IMR-90 (cell line): ENCODE measurements at regions not wholly inside any gene's neighbourhood (a gene's known extent, or its start where the extent isn't known, plus 50 kb on each side); places are given as distances from the start of the nearest gene placed in this dataset.

Source experiments
- ATAC-seq: fragments of 200-7000 bp; cut with Tn5 transposase; 2 replicates; pipeline ENCODE4 v1.9.1; 2020; ENCODE audit warnings: low read depth, mild to moderate bottlenecking, moderate library complexity
- BruUV-seq: library from RNA; stranded (reverse); fragments of 400-500 nt; replicated peaks from 2 replicates; lab custom pipeline; 2021; lab: Mats Ljungman, UMichigan
- CTCF ChIA-PET: fragments of 300-600 bp; formaldehyde crosslinking; extraction: SDS; loops from one replicate; lab custom pipeline; 2021; ENCODE audit warnings: antibody characterized with exemption; lab: Yijun Ruan, JAX
- POLR2A ChIA-PET: fragments of 300-600 bp; sonication (Branson Sonifier 250); formaldehyde crosslinking; loops from one replicate; lab custom pipeline; 2022; ENCODE audit warnings: antibody characterized with exemption; ENCODE audit not compliant: unreplicated experiment; lab: Charles Lee
- DNase-seq: peaks from one replicate; pipeline ENCODE4 v3.0.0; 2013
- H2AFZ ChIP-seq: replicated peaks from 2 replicates; pipeline ENCODE3; 2013; ENCODE audit warnings: low read length, mild to moderate bottlenecking; ENCODE audit not compliant: poor library complexity
- H2AK5ac ChIP-seq: 2 replicates; pipeline ENCODE4 v1.6.1; 2013; ENCODE audit warnings: low read depth, low read length, inconsistent platforms
- H2AK9ac ChIP-seq: replicated peaks from 2 replicates; pipeline ENCODE3; 2013; ENCODE audit warnings: mild to moderate bottlenecking, low read depth, low read length, moderate library complexity; ENCODE audit not compliant: poor library complexity
- H2BK120ac ChIP-seq: 2 replicates; pipeline ENCODE4 v1.6.1; 2013; ENCODE audit warnings: low read depth, low read length, inconsistent platforms
- H2BK15ac ChIP-seq: 3 replicates; pipeline ENCODE4 v1.6.1; 2013; ENCODE audit warnings: low read depth, low read length, inconsistent platforms
- H2BK20ac ChIP-seq: 2 replicates; pipeline ENCODE4 v1.6.1; 2013; ENCODE audit warnings: low read depth, mild to moderate bottlenecking, inconsistent platforms, low read length, moderate library complexity
- H2BK5ac ChIP-seq: 2 replicates; pipeline ENCODE4 v1.6.1; 2013; ENCODE audit warnings: mild to moderate bottlenecking, low read depth, low read length, inconsistent platforms; ENCODE audit not compliant: poor library complexity, severe bottlenecking
- H3K14ac ChIP-seq: replicated peaks from 2 replicates; pipeline ENCODE4 v1.6.1; 2013; ENCODE audit warnings: low read depth, low read length, inconsistent platforms
- H3K18ac ChIP-seq: 2 replicates; pipeline ENCODE4 v1.6.1; 2013; ENCODE audit warnings: low read depth, low read length, control low read depth
- H3K23ac ChIP-seq: 2 replicates; pipeline ENCODE4 v1.6.1; 2013; ENCODE audit warnings: low read depth, low read length, inconsistent platforms
- H3K27ac ChIP-seq: 2 replicates; pipeline ENCODE4 v1.5.1; 2013; ENCODE audit warnings: mild to moderate bottlenecking, control low read depth, low read length; ENCODE audit not compliant: insufficient read depth
- H3K27me3 ChIP-seq: 2 replicates; pipeline ENCODE4 v1.6.1; 2013; ENCODE audit warnings: low read length; ENCODE audit not compliant: control insufficient read depth, insufficient read depth
- H3K36me3 ChIP-seq: 2 replicates; pipeline ENCODE4 v1.6.1; 2013; ENCODE audit warnings: low read length, mixed read lengths; ENCODE audit not compliant: control insufficient read depth, insufficient read depth
- H3K4ac ChIP-seq: 2 replicates; pipeline ENCODE4 v1.6.1; 2013; ENCODE audit warnings: low read depth, low read length, inconsistent platforms
- H3K4me1 ChIP-seq: 2 replicates; pipeline ENCODE4 v1.6.1; 2013; ENCODE audit warnings: low read length, mixed read lengths; ENCODE audit not compliant: control insufficient read depth, insufficient read depth
- H3K4me2 ChIP-seq: 2 replicates; pipeline ENCODE4 v1.6.1; 2013; ENCODE audit warnings: low read depth, mild to moderate bottlenecking, control low read depth, low read length, moderate library complexity
- H3K4me3 ChIP-seq: 2 replicates; pipeline ENCODE4 v1.5.1; 2013; ENCODE audit warnings: low read depth, mild to moderate bottlenecking, control low read depth, low read length, moderate library complexity; ENCODE audit not compliant: insufficient read depth
- H3K56ac ChIP-seq: 2 replicates; pipeline ENCODE4 v1.6.1; 2013; ENCODE audit warnings: low read length, inconsistent platforms; ENCODE audit not compliant: insufficient read depth; ENCODE audit errors: extremely low read depth
- H3K79me1 ChIP-seq, 2 experiments: 2 replicates each; pipeline ENCODE4 v1.6.1; 2013; ENCODE audit warnings: low read length in 2 of 2, inconsistent platforms in 1 of 2, low read depth in 1 of 2
- H3K9ac ChIP-seq: 2 replicates; pipeline ENCODE4 v1.6.1; 2013; ENCODE audit warnings: low read depth, low read length, control low read depth
- H3K9me1 ChIP-seq: 2 replicates; pipeline ENCODE4 v1.6.1; 2013; ENCODE audit warnings: low read length, inconsistent platforms; ENCODE audit not compliant: insufficient read depth
- H3K9me3 ChIP-seq: 2 replicates; pipeline ENCODE4 v1.6.1; 2013; ENCODE audit warnings: low read length; ENCODE audit not compliant: control insufficient read depth, insufficient read depth
- H4K20me1 ChIP-seq: 2 replicates; pipeline ENCODE4 v1.6.1; 2013; ENCODE audit warnings: low read length, inconsistent platforms; ENCODE audit not compliant: insufficient read depth
- H4K5ac ChIP-seq: 2 replicates; pipeline ENCODE4 v1.6.1; 2013; ENCODE audit warnings: mild to moderate bottlenecking, low read depth, low read length, control low read depth
- H4K8ac ChIP-seq, 2 experiments: 2 replicates each; pipeline ENCODE4 v1.6.1; 2013; ENCODE audit warnings: low read depth in 2 of 2, low read length in 2 of 2, control low read depth in 1 of 2, inconsistent platforms in 1 of 2
- H4K91ac ChIP-seq: 2 replicates; pipeline ENCODE4 v1.6.1; 2013; ENCODE audit warnings: low read depth, low read length, inconsistent platforms; ENCODE audit not compliant: insufficient read depth
- BHLHE40 ChIP-seq: fragments of 150-350 bp; IDR thresholded peaks from 2 replicates; pipeline ENCODE4 v1.6.1; 2016; ENCODE audit warnings: mild to moderate bottlenecking, low read depth, low read length
- CEBPB ChIP-seq: IDR thresholded peaks from 2 replicates; pipeline ENCODE4 v1.6.1; 2012; ENCODE audit warnings: low read depth, low read length, improper control_type of control experiment
- FOS ChIP-seq: fragments of 150-350 bp; IDR thresholded peaks from 2 replicates; pipeline ENCODE4 v1.6.1; 2016; ENCODE audit warnings: low read depth, low read length
- NFE2L2 ChIP-seq: fragments of 150-350 bp; IDR thresholded peaks from 2 replicates; pipeline ENCODE4 v1.6.1; 2016; ENCODE audit warnings: low read depth, mild to moderate bottlenecking, low read length
- POLR2A ChIP-seq: IDR thresholded peaks from 2 replicates; pipeline ENCODE4 v1.6.1; 2012; ENCODE audit warnings: mild to moderate bottlenecking, low read depth, low read length
- RAD21 ChIP-seq: IDR thresholded peaks from 2 replicates; pipeline ENCODE4 v1.6.1; 2012; ENCODE audit warnings: low read length, improper control_type of control experiment
- RFX5 ChIP-seq: IDR thresholded peaks from 2 replicates; pipeline ENCODE4 v1.8.0; 2012; ENCODE audit warnings: low read depth, mild to moderate bottlenecking, low read length, moderate library complexity
- SMC3 ChIP-seq: fragments of 150-350 bp; IDR thresholded peaks from 2 replicates; pipeline ENCODE4 v1.6.1; 2016; ENCODE audit warnings: low read depth, mild to moderate bottlenecking, antibody characterized with exemption, low read length, moderate library complexity
- WGBS, 2 experiments: methylation state at CpG; one replicate each; pipeline versions ENCODE4 v1.1.5 to v1.1.7; 2013; ENCODE audit warnings: missing lambda C conversion rate in 2 of 2; ENCODE audit not compliant: insufficient read length in 1 of 2; ENCODE audit errors: extremely low coverage in 2 of 2; 5-methylcytosine and 5-hydroxymethylcytosine counted together
- dilution Hi-C: fragments of 300-500 bp; cut with HindIII; formaldehyde crosslinking; loops from one replicate; pipeline ENCODE4 v1.14.3; 2018; ENCODE audit warnings: low sequenced_read_pairs; ENCODE audit not compliant: unreplicated experiment
- in situ Hi-C: fragments of 300-500 bp; cut with MboI; formaldehyde crosslinking; loops from 3 replicates; pipeline ENCODE4 v1.14.3; 2019; ENCODE audit warnings: low sequenced_read_pairs, inconsistent platforms, mixed read lengths
- intact Hi-C: fragments of 100-400 bp; cut with micrococcal nuclease; formaldehyde crosslinking; loops from 2 replicates; pipeline ENCODE4 v1.10.0; 2022
- TF ChIP-seq, protein P1 (sequence below): fragments of 150-350 bp; IDR thresholded peaks from 2 replicates; pipeline ENCODE4 v1.6.1; 2017; ENCODE audit warnings: mild to moderate bottlenecking, antibody characterized with exemption, low read length, low read depth
- TF ChIP-seq, protein P2 (sequence below): conservative IDR thresholded peaks from 2 replicates; pipeline ENCODE4 v1.5.1; 2012; ENCODE audit warnings: mild to moderate bottlenecking, low read depth, low read length, improper control_type of control experiment

DNA sequence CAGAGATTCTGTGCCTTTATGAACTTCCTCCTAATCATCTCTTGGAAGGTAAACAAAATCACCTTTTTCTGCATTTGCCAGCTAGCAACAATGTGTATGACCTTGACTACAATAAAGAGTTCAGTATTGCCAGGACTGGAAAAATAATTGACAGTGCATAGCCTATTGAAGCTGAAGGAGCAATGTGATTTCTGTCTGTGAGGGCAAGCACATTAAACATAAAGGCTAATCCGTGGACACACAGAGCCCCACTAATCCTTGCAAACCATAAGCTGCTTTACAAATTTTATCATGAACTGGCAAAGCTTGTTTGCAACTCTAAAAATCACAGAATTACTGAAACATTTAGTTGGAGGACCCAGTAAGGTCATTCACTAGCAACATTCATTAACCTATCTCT, 563.8 kb downstream of the PYDC2 start:
- DNase-seq (no peak), ATAC-seq (no peak)
- no TSS peak for BruUV-seq
- H4K91ac ChIP-seq: no peak overlapping the region
- H3K79me1 ChIP-seq: no peaks in the 10 kb centered on the region
- no peaks in the 10 kb centered on the region for H3K36me3 ChIP-seq
- H2BK120ac ChIP-seq: no peak overlapping the region
- H3K23ac ChIP-seq: no peak overlapping the region
- no peak overlapping the region for H3K18ac ChIP-seq
- H2BK5ac ChIP-seq: no peak overlapping the region
- intact Hi-C loops: no loop called here
- no peak overlapping the region for H3K4me2 ChIP-seq
- H3K27me3 ChIP-seq: no peaks in the 10 kb centered on the region
- H2BK15ac ChIP-seq: no peak overlapping the region
- no peak overlapping the region for H4K5ac ChIP-seq
- ChIA-PET CTCF (no interaction called here), POLR2A (no interaction called here)
- H3K4me1 ChIP-seq: no peaks in the 10 kb centered on the region
- no peak overlapping the region for H2AK9ac ChIP-seq
- H4K8ac ChIP-seq: no peak overlapping the region
- no peak overlapping the region for H3K4me3 ChIP-seq
- H2AK5ac ChIP-seq: no peak overlapping the region
- no peak overlapping the region for H3K56ac ChIP-seq
- no CpG with 5 or more reads among the region's 1 CpG for WGBS, 2 experiments
- no peaks in the 10 kb centered on the region for H3K9me1 ChIP-seq
- H3K9ac ChIP-seq: no peak overlapping the region
- TF ChIP-seq RAD21: no peak
- TF ChIP-seq, protein P1, sequence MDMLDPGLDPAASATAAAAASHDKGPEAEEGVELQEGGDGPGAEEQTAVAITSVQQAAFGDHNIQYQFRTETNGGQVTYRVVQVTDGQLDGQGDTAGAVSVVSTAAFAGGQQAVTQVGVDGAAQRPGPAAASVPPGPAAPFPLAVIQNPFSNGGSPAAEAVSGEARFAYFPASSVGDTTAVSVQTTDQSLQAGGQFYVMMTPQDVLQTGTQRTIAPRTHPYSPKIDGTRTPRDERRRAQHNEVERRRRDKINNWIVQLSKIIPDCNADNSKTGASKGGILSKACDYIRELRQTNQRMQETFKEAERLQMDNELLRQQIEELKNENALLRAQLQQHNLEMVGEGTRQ: no peak
- TF ChIP-seq POLR2A: no peak
- TF ChIP-seq CEBPB: no peak
- TF ChIP-seq BHLHE40: no peak
- TF ChIP-seq, protein P2, sequence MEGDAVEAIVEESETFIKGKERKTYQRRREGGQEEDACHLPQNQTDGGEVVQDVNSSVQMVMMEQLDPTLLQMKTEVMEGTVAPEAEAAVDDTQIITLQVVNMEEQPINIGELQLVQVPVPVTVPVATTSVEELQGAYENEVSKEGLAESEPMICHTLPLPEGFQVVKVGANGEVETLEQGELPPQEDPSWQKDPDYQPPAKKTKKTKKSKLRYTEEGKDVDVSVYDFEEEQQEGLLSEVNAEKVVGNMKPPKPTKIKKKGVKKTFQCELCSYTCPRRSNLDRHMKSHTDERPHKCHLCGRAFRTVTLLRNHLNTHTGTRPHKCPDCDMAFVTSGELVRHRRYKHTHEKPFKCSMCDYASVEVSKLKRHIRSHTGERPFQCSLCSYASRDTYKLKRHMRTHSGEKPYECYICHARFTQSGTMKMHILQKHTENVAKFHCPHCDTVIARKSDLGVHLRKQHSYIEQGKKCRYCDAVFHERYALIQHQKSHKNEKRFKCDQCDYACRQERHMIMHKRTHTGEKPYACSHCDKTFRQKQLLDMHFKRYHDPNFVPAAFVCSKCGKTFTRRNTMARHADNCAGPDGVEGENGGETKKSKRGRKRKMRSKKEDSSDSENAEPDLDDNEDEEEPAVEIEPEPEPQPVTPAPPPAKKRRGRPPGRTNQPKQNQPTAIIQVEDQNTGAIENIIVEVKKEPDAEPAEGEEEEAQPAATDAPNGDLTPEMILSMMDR: no peak
- no peak for TF ChIP-seq RFX5
- no peak for TF ChIP-seq FOS
- TF ChIP-seq NFE2L2: no peak
- no peak for TF ChIP-seq SMC3
- no peak overlapping the region for H3K4ac ChIP-seq
- H4K20me1 ChIP-seq: no peaks in the 10 kb centered on the region
- no peaks in the 10 kb centered on the region for H3K9me3 ChIP-seq
- in situ Hi-C loops: no loop called here
- H2AFZ ChIP-seq: no peak overlapping the region
- dilution Hi-C loops: no loop called here
- H3K27ac ChIP-seq: no peak overlapping the region
- no peak overlapping the region for H3K14ac ChIP-seq
- no peak overlapping the region for H2BK20ac ChIP-seq
